HEK293 (cell line): ENCODE measurements at regions not wholly inside any gene's neighbourhood (a gene's known extent, or its start where the extent isn't known, plus 50 kb on each side); places are given as distances from the start of the nearest gene placed in this dataset.

Experiments used
- CTCF ChIP-seq: fragments of 450-650 bp; formaldehyde crosslinking; IDR thresholded peaks from 2 replicates; pipeline ENCODE4 v1.5.1; 2016; ENCODE audit warnings: missing biosample characterization, missing genetic modification characterization
- ZBTB20 ChIP-seq: fragments of 450-650 bp; formaldehyde crosslinking; IDR thresholded peaks from 2 replicates; pipeline ENCODE4 v1.5.1; 2016; ENCODE audit warnings: missing biosample characterization, missing genetic modification characterization
- ZNF248 ChIP-seq: fragments of 450-650 bp; formaldehyde crosslinking; IDR thresholded peaks from 2 replicates; pipeline ENCODE4 v1.5.1; 2017; ENCODE audit warnings: missing biosample characterization, missing genetic modification characterization
- ZNF292 ChIP-seq: fragments of 450-650 bp; formaldehyde crosslinking; IDR thresholded peaks from 2 replicates; pipeline ENCODE4 v1.5.1; 2016; ENCODE audit warnings: low read depth, missing biosample characterization, missing genetic modification characterization, borderline replicate concordance
- ZNF394 ChIP-seq: fragments of 450-650 bp; formaldehyde crosslinking; IDR thresholded peaks from 2 replicates; pipeline ENCODE4 v1.5.1; 2016; ENCODE audit warnings: missing biosample characterization, missing genetic modification characterization, mild to moderate bottlenecking, moderate library complexity, borderline replicate concordance
- ZNF501 ChIP-seq: fragments of 450-650 bp; formaldehyde crosslinking; IDR thresholded peaks from 2 replicates; pipeline ENCODE4 v1.5.1; 2016; ENCODE audit warnings: missing biosample characterization, missing genetic modification characterization
- ZNF521 ChIP-seq: fragments of 450-650 bp; formaldehyde crosslinking; IDR thresholded peaks from 2 replicates; pipeline ENCODE4 v1.5.1; 2017; ENCODE audit warnings: missing biosample characterization, mild to moderate bottlenecking, missing genetic modification characterization
- ZNF623 ChIP-seq: fragments of 450-650 bp; formaldehyde crosslinking; IDR thresholded peaks from 2 replicates; pipeline ENCODE4 v1.5.1; 2016; ENCODE audit warnings: missing biosample characterization, missing genetic modification characterization
- ZNF701 ChIP-seq: fragments of 450-650 bp; formaldehyde crosslinking; IDR thresholded peaks from 2 replicates; pipeline ENCODE4 v1.5.1; 2016; ENCODE audit warnings: missing biosample characterization, missing genetic modification characterization
- ZNF76 ChIP-seq: fragments of 450-650 bp; formaldehyde crosslinking; IDR thresholded peaks from 2 replicates; pipeline ENCODE4; 2016; ENCODE audit warnings: low read depth, missing biosample characterization, missing genetic modification characterization, borderline replicate concordance
- ZNF785 ChIP-seq: fragments of 450-650 bp; formaldehyde crosslinking; IDR thresholded peaks from 2 replicates; pipeline ENCODE4 v1.5.1; 2016; ENCODE audit warnings: missing biosample characterization, missing genetic modification characterization
- TF ChIP-seq, protein P1 (sequence below): fragments of 450-650 bp; formaldehyde crosslinking; IDR thresholded peaks from 2 replicates; pipeline ENCODE4; 2016; ENCODE audit warnings: missing biosample characterization, missing genetic modification characterization
- TF ChIP-seq, protein P2 (sequence below): fragments of 450-650 bp; formaldehyde crosslinking; IDR thresholded peaks from 2 replicates; pipeline ENCODE4 v1.5.1; 2016; ENCODE audit warnings: missing biosample characterization, missing genetic modification characterization

GRCh38 chr6:144661116-144661806 lies 376.1 kb downstream of the UTRN start:
- no peak for TF ChIP-seq CTCF (tag by site-specific recombination)
- no peak for TF ChIP-seq ZNF292 (tag by site-specific recombination)
- TF ChIP-seq ZNF501 (tag by site-specific recombination): no peak
- no peak for TF ChIP-seq ZNF76
- TF ChIP-seq, protein P1, sequence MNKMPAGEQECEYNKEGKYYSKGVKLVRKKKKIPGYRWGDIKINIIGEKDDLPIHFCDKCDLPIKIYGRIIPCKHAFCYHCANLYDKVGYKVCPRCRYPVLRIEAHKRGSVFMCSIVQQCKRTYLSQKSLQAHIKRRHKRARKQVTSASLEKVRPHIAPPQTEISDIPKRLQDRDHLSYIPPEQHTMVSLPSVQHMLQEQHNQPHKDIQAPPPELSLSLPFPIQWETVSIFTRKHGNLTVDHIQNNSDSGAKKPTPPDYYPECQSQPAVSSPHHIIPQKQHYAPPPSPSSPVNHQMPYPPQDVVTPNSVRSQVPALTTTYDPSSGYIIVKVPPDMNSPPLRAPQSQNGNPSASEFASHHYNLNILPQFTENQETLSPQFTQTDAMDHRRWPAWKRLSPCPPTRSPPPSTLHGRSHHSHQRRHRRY (tag by site-specific recombination): no peak
- TF ChIP-seq ZBTB20 (tag by site-specific recombination): no peak
- no peak for TF ChIP-seq ZNF701 (tag by site-specific recombination)
- TF ChIP-seq ZNF394 (tag by site-specific recombination): no peak
- TF ChIP-seq, protein P2, sequence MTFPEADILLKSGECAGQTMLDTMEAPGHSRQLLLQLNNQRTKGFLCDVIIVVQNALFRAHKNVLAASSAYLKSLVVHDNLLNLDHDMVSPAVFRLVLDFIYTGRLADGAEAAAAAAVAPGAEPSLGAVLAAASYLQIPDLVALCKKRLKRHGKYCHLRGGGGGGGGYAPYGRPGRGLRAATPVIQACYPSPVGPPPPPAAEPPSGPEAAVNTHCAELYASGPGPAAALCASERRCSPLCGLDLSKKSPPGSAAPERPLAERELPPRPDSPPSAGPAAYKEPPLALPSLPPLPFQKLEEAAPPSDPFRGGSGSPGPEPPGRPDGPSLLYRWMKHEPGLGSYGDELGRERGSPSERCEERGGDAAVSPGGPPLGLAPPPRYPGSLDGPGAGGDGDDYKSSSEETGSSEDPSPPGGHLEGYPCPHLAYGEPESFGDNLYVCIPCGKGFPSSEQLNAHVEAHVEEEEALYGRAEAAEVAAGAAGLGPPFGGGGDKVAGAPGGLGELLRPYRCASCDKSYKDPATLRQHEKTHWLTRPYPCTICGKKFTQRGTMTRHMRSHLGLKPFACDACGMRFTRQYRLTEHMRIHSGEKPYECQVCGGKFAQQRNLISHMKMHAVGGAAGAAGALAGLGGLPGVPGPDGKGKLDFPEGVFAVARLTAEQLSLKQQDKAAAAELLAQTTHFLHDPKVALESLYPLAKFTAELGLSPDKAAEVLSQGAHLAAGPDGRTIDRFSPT (tag by site-specific recombination): no peak
- no peak for TF ChIP-seq ZNF248 (tag by site-specific recombination)
- no peak for TF ChIP-seq ZNF521
- TF ChIP-seq ZNF785 (tag by site-specific recombination): no peak
- TF ChIP-seq ZNF623 (tag by site-specific recombination): no peak
